Activated CD8-positive, alpha-beta T cell treated with anti-CD3 and anti-CD28 coated beads for 36 hours (primary cell): ENCODE measurements at regions not wholly inside any gene's neighbourhood (a gene's known extent, or its start where the extent isn't known, plus 50 kb on each side); places are given as distances from the start of the nearest gene placed in this dataset.

Source experiments
- ATAC-seq: fragments of 200-7000 bp; cut with Tn5 transposase; one replicate; pipeline ENCODE4 v1.10.0; 2021; ENCODE audit warnings: mild to moderate bottlenecking, moderate library complexity
- CTCF ChIA-PET: fragments of 350-600 bp; sonication (Branson Sonifier 250); formaldehyde crosslinking; loops from one replicate; lab custom pipeline; 2021; ENCODE audit warnings: antibody characterized with exemption; lab: Charles Lee
- POLR2A ChIA-PET: fragments of 350-600 bp; sonication (Branson Sonifier 250); formaldehyde crosslinking; loops from one replicate; lab custom pipeline; 2021; ENCODE audit warnings: antibody characterized with exemption; lab: Charles Lee
- DNase-seq: peaks from one replicate; pipeline ENCODE4 v3.0.0-alpha.2; 2020
- H3K27ac Mint-ChIP-seq: one replicate; pipeline ENCODE4 v1.8.0; 2021; ENCODE audit warnings: mild to moderate bottlenecking, mixed read lengths
- H3K27me3 Mint-ChIP-seq: one replicate; pipeline ENCODE4 v1.8.0; 2021; ENCODE audit warnings: mixed read lengths
- H3K36me3 Mint-ChIP-seq: one replicate; pipeline ENCODE4 v1.8.0; 2021; ENCODE audit warnings: low read depth, mixed read lengths
- H3K4me1 Mint-ChIP-seq: one replicate; pipeline ENCODE4 v1.8.0; 2021; ENCODE audit warnings: low read depth, mixed read lengths
- H3K4me3 Mint-ChIP-seq: one replicate; pipeline ENCODE4 v1.8.0; 2021; ENCODE audit warnings: mild to moderate bottlenecking, moderate library complexity, mixed read lengths
- H3K9me3 Mint-ChIP-seq: one replicate; pipeline ENCODE4 v1.8.0; 2021; ENCODE audit warnings: mixed read lengths
- CTCF ChIP-seq: fragments of 200-600 bp; IDR thresholded peaks from one replicate; pipeline ENCODE4 v1.8.0; 2022; ENCODE audit warnings: antibody characterized with exemption, mild to moderate bottlenecking
- intact Hi-C: fragments of 100-400 bp; cut with micrococcal nuclease; formaldehyde crosslinking; loops from one replicate; pipeline ENCODE4 v1.10.0; 2022

DNA sequence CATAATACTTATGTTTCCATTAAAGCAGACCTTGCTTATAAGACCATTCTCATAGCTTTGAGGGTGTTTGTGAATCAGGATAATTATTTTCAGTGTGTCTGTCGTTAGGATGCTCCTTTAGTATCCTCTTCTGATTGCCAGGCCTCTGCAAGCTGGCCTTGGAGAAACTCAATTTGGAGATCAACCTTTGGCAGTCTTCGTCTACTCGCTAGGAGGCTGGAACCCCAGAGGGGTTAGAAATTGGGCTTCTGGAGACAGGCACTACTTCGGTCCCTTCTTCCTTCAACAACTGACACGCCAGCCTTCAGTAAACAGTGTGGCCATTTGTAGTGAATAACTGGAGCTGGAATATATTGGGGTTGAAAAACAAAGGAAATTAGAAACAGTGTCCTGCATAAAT lies 100.8 kb upstream of the CITED2 start:
- ATAC-seq, result no peak
- ChIA-PET POLR2A (interaction anchor here (1.0 kb wide), 1 partner anchor 10 kb away, joined by 3 read pairs; no protein-coding TSS in a partner anchor), CTCF (no interaction called here)
- no peak for DNase-seq
- no peak overlapping the region for H3K27ac Mint-ChIP-seq
- H3K36me3 Mint-ChIP-seq, result no peaks in the 10 kb centered on the region
- TF ChIP-seq CTCF, result no peak
- intact Hi-C loops, result no loop called here
- H3K27me3 Mint-ChIP-seq, result no peaks in the 10 kb centered on the region
- H3K4me3 Mint-ChIP-seq, result no peak overlapping the region
- no peaks in the 10 kb centered on the region for H3K4me1 Mint-ChIP-seq
- H3K9me3 Mint-ChIP-seq, result no peaks in the 10 kb centered on the region

- Mint-ChIP-seq H3K27ac (no peak overlapping the region), H3K4me1 (no peaks in the 10 kb centered on the region), H3K27me3 (no peaks in the 10 kb centered on the region), H3K36me3 (no peaks in the 10 kb centered on the region), H3K4me3 (no peak overlapping the region), H3K9me3 (no peaks in the 10 kb centered on the region)
- no peak for TF ChIP-seq CTCF
- intact Hi-C loops, result no loop called here
- ChIA-PET CTCF (no interaction called here), POLR2A (interaction anchor here (1.0 kb wide), 1 partner anchor 11 kb away, joined by 3 read pairs; no protein-coding TSS in a partner anchor)
- DNase-seq (no peak), ATAC-seq (no peak)
These were observed 100.0 kb upstream of the CITED2 start for GRCh38 chr6:139474145-139475108.

DNA sequence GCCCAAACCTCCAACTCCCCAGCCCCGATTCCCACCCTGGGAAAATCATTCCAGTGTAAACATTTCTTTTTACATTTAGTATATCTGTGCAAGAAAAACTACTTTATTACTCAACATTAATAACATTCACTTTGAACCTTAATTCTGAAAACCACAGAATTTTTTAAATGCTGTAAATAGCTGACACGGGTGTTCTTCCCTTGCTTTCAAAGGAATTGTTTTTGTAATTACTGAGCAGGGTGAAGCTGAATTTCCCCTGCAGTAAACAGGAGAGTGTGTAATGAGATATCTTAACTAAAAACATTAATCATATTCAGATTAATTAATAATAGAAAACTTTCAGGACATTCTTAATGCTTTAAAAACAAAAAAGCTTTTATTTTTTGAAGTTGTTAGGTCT lies 99.3 kb upstream of the CITED2 start:
- no peaks in the 10 kb centered on the region for H3K9me3 Mint-ChIP-seq
- no peak for ATAC-seq

GRCh38 chr6:139473231-139473701 lies 98.8 kb upstream of the CITED2 start:
- TF ChIP-seq CTCF, result no peak
- ChIA-PET POLR2A (no interaction called here), CTCF (no interaction called here)
- Mint-ChIP-seq H3K36me3 (no peaks in the 10 kb centered on the region), H3K4me1 (no peaks in the 10 kb centered on the region), H3K9me3 (no peaks in the 10 kb centered on the region), H3K4me3 (no peak overlapping the region), H3K27ac (no peak overlapping the region), H3K27me3 (no peaks in the 10 kb centered on the region)
- intact Hi-C loops, result no loop called here
- DNase-seq (no peak), ATAC-seq (no peak)

More for the DNA sequence above, 99.3 kb upstream of the CITED2 start:
- ChIA-PET POLR2A (no interaction called here), CTCF (no interaction called here)
- Mint-ChIP-seq H3K36me3 (no peaks in the 10 kb centered on the region), H3K4me3 (no peak overlapping the region), H3K27me3 (no peaks in the 10 kb centered on the region), H3K4me1 (no peaks in the 10 kb centered on the region), H3K27ac (no peak overlapping the region)
- DNase-seq, result no peak
- TF ChIP-seq CTCF, result no peak
- intact Hi-C loops, result no loop called here

- H3K9me3 Mint-ChIP-seq, result no peaks in the 10 kb centered on the region
- H3K4me1 Mint-ChIP-seq, result no peaks in the 10 kb centered on the region
- CTCF ChIA-PET, result no interaction called here
- no peak for DNase-seq
- H3K4me3 Mint-ChIP-seq, result no peak overlapping the region
- POLR2A ChIA-PET, result no interaction called here
- H3K27ac Mint-ChIP-seq, result no peak overlapping the region
- H3K27me3 Mint-ChIP-seq, result no peaks in the 10 kb centered on the region
- ATAC-seq, result no peak
- H3K36me3 Mint-ChIP-seq, result no peaks in the 10 kb centered on the region
- TF ChIP-seq CTCF, result no peak
- intact Hi-C loops, result no loop called here
These were observed 98.0 kb upstream of the CITED2 start for GRCh38 chr6:139472351-139473015.
